HG02610 (cell line): ENCODE measurements at regions not wholly inside any gene's neighbourhood (a gene's known extent, or its start where the extent isn't known, plus 50 kb on each side); places are given as distances from the start of the nearest gene placed in this dataset.
"Not testable (repeated sequence)": the region's sequence is repeated elsewhere in the genome, so short reads cannot be mapped to it uniquely, and the experiment has no call there.

Experiments used
- ATAC-seq: cut with Tn5 transposase; IDR thresholded peaks from one replicate; pipeline ENCODE4 v1.9.1; 2021; ENCODE audit warnings: mild to moderate bottlenecking, moderate library complexity; ENCODE audit not compliant: unreplicated experiment

DNA sequence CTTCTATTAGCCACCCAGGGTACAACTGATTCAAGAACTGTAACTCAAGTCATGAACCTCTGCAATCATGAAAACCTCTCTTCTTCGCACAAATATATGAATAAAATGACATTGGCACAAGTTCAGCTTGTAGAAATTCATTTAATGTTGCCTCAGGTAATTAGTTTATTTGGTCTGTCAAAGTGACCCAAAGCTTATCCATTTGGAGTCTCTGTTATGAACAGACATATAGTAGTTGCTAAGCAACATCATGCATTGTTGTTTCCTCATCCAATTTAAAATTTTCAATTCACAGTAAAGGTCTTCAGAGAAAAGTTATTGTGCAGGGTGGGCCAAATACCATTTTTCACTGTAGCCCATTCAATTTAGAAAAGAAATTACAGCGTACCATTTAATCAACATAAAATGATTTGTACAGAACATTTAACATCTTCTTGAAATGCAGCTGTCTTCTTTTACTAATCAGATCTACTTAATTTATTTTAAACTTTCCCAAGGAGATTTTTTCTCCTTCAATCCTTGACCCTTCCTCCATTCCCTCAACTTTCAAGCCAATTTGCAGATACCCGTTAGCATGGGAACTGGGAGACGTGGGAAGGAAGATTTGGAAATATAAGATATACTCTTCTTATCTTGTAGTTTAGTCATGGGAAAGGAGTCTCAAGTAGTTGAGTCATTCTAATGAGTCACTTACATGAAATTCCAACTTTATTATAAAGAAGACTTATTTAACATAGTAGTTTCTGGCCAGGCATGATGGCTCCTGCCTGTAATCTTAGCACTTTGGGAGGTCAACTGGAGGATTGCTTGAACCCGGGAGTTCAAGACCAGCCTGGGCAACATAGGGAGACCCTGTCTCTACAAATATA is 231.3 kb downstream of the ATPSCKMT start:
- no peak for ATAC-seq

GRCh38 chr5:10017786-10018185 is 231.9 kb downstream of the ATPSCKMT start:
- no peak for ATAC-seq

DNA sequence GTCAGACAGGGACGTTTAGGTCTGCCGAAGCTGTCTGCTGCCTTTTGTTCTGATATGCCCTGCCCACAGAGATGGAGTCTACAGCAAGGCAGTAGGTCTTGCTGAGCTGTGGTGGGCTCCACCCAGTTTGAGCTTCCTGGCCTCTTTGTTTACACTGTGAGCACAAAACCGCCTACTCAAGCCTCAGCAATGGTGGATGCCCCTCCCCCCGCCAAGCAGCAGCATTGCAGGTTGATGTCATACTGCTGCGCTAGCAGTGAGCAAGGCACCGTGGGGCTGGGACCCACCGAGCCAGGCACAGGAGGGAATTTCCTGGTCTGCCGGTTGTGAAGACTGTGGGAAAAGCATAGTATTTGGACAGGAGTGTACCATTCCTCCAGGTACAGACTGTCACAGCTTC is 233.1 kb downstream of the ATPSCKMT start:
- not testable (repeated sequence) for ATAC-seq

DNA sequence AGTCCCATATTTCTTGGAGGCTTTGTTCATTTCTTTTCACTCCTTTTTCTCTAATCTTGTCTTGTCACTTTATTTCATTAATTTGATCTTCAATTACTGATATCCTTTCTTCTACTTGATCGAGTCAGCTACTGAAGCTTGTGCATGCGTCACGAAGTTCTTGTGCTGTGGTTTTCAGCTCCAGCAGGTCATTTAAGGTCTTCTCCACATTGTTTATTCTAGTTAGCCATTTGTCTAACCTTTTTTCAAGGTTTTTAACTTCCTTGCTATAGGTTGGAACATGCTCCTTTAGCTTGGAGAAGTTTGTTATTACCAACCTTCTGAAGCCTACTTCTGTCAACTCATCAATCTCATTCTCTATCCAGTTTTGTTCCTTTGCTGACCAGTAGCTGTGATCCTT is 234.0 kb downstream of the ATPSCKMT start:
- not testable (repeated sequence) for ATAC-seq

DNA sequence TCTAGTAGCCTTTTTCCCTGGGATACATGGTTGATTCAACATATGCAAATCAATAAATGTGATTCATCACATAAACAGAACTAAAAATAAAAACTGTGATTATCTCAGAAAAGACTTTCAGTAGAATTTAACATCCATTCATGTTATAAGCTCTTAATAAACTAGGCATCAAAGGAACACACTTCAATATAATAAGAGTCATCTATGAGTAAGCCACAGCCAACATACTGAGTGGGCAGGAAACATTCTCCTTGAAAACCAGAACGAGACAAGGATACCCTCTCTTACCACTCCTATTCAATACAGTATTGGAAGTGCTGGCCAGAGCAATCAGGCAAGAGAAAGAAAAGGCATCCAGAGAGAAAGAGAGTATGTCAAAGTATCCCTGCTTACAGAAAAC is 239.9 kb downstream of the ATPSCKMT start:
- no peak for ATAC-seq

- ATAC-seq = no peak
Measured at GRCh38 chr5:9987101-9987500, 262.6 kb downstream of the ATPSCKMT start.

- no peak for ATAC-seq
Measured at GRCh38 chr5:9977070-9977469, 272.6 kb downstream of the ATPSCKMT start.

GRCh38 chr5:9976621-9977020 is 273.1 kb downstream of the ATPSCKMT start:
- ATAC-seq = no peak

GRCh38 chr5:9972059-9972458 is 277.6 kb downstream of the ATPSCKMT start:
- no peak for ATAC-seq

DNA sequence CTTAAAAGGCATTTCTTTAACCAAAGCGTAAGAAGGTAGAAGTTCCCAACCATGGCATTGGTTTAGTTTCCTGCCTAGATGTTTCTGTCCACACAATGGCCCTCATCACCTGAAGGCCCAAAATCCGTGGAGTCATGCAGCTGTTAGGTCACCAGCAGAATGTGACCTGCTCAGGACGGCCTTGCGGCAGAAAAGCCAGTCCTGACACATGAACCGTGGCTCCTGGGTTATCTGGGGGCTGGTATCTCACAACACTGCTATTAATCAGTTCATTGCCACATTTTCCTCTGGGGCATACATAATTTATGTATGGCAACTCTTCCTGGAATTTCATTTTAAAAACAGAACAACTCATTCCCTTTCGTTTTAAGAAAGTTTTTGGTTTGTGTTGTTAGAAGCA is 278.4 kb downstream of the ATPSCKMT start:
- no peak for ATAC-seq

GRCh38 chr5:9958914-9959313 is 290.8 kb downstream of the ATPSCKMT start:
- ATAC-seq = no peak

DNA sequence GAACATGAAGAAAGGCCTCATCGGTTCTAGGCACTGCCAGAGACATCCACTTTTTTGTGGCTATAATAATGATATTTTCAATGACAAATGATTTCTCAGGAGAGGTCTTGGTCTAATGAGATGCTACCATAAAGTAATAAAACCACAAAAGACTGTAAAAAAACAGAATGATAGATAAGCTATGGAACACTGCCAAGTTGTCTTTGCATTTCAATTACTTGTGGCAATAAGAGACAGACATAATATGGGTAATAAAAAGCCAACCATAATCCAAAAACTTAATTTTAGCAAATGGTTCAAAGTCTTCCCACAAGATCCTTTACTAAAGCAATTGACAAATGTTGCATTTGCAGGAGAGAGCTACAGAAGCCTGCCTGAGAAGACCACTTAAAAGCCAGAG is 292.5 kb downstream of the ATPSCKMT start:
- ATAC-seq = no peak

DNA sequence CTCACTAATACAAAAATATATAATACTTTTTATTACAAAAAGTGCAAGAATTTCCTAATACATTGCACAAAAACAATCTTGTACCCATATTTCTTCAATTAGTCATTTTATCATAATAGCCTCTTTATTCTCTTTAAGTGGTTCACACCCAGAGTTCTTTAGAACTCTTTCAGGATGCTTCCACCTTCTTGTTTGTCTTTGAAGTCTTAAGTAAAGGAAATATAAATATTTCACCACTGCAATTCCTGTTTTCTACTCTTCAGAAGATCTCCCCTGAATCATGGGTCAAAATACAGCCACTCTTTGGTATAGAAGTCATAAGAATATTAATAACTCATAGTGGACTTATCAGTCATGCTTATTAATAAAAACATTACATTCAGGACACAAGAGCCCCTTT is 293.0 kb downstream of the ATPSCKMT start:
- no peak for ATAC-seq

DNA sequence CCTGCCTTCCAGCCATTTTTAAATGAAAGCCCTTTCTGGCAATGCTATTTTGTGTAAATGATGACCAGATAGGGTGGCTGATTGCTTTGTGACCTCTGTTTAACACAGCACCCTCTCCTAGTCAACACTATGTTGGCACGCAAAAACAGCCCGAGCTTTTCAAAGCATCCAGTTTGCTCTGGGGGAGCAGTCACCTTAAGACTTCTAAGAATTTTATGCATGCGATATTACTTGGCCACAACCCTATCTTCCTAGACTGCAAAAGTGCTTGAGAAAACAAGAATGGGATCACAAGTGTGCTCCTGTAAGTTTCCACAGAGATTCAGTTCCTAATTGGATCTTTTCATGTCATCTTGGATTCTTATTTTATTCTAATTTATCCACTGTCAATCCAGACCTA is 294.1 kb downstream of the ATPSCKMT start:
- ATAC-seq = no peak

DNA sequence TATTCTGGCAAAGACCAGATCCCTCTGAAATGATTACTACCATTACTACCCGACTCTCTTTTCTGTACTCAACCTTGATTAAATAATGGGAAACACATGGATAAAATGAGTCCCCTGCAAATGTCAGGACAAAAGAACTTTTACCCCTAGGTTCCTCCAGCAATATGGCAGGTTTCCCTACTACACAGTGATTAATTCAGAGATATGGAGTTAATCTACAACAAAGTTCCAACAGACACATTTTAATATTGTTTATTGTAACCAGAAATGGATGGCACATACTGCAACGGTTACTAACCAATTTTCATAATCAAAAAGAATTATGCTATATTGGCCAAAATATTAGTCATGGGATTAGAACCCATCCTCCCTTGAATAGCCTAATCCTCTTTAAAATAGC is 294.8 kb downstream of the ATPSCKMT start:
- no peak for ATAC-seq

GRCh38 chr5:9953691-9954090 is 296.0 kb downstream of the ATPSCKMT start:
- ATAC-seq = no peak

- ATAC-seq = no peak
Measured at GRCh38 chr5:9951865-9952516, 297.7 kb downstream of the ATPSCKMT start.

- no peak for ATAC-seq
Measured at GRCh38 chr5:9947944-9948343, 301.7 kb downstream of the ATPSCKMT start.

DNA sequence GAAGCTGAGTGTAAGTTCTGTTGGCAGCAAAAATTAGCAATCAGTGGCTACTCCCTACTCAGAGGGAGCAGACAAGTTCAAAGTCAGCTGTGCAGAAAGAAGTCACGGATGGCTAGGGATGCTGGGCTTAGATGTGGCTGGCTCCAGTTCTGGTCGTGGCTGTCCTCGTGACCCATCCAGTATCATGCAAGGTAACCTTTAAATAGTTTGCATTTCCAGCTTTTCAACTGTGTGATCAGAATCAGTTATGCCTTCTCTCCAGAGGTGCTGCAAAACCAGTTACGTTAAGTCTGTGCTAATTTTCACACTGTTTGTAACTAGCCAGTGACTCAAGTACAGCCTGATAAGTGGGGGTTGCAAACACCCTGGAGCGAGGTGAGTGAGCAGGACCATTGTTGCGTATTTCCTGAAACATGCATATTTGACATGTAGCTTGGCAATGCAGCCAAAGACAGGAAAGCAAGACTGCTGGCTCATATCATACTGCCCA is 302.4 kb downstream of the ATPSCKMT start:
- ATAC-seq = no peak

DNA sequence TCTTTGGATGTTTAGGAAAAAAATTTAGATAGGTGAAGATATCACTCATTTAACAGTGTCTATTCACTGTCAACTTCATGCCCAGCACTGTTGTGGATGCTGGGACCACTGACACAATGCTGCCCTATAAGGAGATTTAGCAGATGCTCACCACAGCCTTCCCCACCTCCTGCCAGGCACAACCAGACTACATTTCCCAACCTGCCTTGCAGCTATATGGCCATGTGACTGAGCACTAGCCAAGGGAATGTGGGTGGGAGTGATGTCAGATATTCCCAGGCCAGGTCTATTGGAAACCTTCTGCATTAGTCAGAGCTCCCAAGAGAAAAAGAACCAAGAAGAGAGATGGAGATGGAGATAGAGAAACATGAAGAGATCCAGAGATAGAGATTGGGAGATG is 302.6 kb upstream of the TAS2R1 start:
- ATAC-seq = no peak

- no peak for ATAC-seq
Measured at GRCh38 chr5:9930156-9930555, 300.0 kb upstream of the TAS2R1 start.

- no peak for ATAC-seq
Measured at GRCh38 chr5:9928326-9928725, 298.2 kb upstream of the TAS2R1 start.
